ENCODE measurements at regions not wholly inside any gene's neighbourhood (a gene's known extent, or its start where the extent isn't known, plus 50 kb on each side); places are given as distances from the start of the nearest gene placed in this dataset.

DNA sequence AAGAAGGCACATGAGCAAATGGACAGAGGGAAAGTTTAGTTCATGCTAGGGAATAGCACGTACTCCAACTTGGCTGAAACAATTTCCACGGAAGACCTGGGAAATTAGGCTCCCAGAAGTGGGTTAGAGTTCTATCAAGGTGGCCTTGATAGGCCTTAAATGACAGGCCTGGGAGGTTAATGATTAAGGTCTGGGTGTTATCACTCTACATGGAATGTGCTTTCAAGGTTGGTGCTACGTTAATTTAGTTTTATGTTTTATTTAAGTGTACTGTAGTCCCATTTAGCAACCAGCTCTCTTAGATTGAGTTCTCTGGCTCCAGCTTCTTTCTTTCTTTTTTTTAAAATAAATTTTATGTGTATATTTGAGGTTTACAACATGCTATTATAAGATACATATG lies 121.4 kb upstream of the MEF2C start:
- TF ChIP-seq, protein P1, sequence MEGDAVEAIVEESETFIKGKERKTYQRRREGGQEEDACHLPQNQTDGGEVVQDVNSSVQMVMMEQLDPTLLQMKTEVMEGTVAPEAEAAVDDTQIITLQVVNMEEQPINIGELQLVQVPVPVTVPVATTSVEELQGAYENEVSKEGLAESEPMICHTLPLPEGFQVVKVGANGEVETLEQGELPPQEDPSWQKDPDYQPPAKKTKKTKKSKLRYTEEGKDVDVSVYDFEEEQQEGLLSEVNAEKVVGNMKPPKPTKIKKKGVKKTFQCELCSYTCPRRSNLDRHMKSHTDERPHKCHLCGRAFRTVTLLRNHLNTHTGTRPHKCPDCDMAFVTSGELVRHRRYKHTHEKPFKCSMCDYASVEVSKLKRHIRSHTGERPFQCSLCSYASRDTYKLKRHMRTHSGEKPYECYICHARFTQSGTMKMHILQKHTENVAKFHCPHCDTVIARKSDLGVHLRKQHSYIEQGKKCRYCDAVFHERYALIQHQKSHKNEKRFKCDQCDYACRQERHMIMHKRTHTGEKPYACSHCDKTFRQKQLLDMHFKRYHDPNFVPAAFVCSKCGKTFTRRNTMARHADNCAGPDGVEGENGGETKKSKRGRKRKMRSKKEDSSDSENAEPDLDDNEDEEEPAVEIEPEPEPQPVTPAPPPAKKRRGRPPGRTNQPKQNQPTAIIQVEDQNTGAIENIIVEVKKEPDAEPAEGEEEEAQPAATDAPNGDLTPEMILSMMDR (IDR thresholded peaks at IDR 0.05) = no peak
- TF ChIP-seq POLR2A (IDR thresholded peaks at IDR 0.05; ENCODE audit: low read depth) (no peak), POLR2AphosphoS5 (IDR thresholded peaks at IDR 0.05) (no peak), EP300 (IDR thresholded peaks at IDR 0.05) (no peak)

Data from esophagus muscularis mucosa (tissue), 4 donors.